GM12878 (cell line): ENCODE measurements at regions not wholly inside any gene's neighbourhood (a gene's known extent, or its start where the extent isn't known, plus 50 kb on each side); places are given as distances from the start of the nearest gene placed in this dataset.

ENCODE experiments used
- ATAC-seq: fragments of 200-7000 bp; cut with Tn5 transposase; 3 replicates; pipeline ENCODE4 v1.9.1; 2020; ENCODE audit warnings: mild to moderate bottlenecking, moderate library complexity
- BruUV-seq: library from RNA; stranded (reverse); fragments of 400-500 nt; replicated peaks from 2 replicates; lab custom pipeline; 2021; lab: Mats Ljungman, UMichigan
- CTCF ChIA-PET: fragments of 300-600 bp; sonication (Branson Sonifier 250); formaldehyde crosslinking; extraction: SDS; loops from one replicate; lab custom pipeline; 2021; ENCODE audit warnings: inconsistent platforms; lab: Yijun Ruan, JAX
- POLR2A ChIA-PET: fragments of 350-600 bp; formaldehyde crosslinking; extraction: SDS; loops from one replicate; lab custom pipeline; 2021; ENCODE audit warnings: inconsistent platforms; lab: Charles Lee
- RAD21 ChIA-PET: fragments of 300-600 bp; sonication (Branson Sonifier 250); formaldehyde crosslinking; loops from one replicate; lab custom pipeline; 2023; ENCODE audit warnings: antibody characterized with exemption; ENCODE audit not compliant: unreplicated experiment; lab: Charles Lee
- SMC1A ChIA-PET: fragments of 300-600 bp; sonication (Branson Sonifier 250); formaldehyde crosslinking; loops from one replicate; lab custom pipeline; 2023; ENCODE audit not compliant: unreplicated experiment, uncharacterized antibody; lab: Charles Lee
- DNase-seq: peaks from one replicate; pipeline ENCODE4 v3.0.0-alpha.2; 2011; ENCODE audit warnings: low read depth, low spot score
- FAIRE-seq: peaks from 3 replicates; lab custom pipeline; 2011; peaks lifted over from hg19 to GRCh38; lab: Jason Lieb, UNC
- H2AFZ ChIP-seq: 2 replicates; pipeline ENCODE4 v1.6.0; 2011; ENCODE audit warnings: low read depth, low read length, control low read depth; ENCODE audit not compliant: control insufficient read depth
- H3K27ac ChIP-seq: 2 replicates; pipeline ENCODE4 v1.5.1; 2011; ENCODE audit warnings: control low read depth; ENCODE audit not compliant: control insufficient read depth, insufficient read depth
- H3K27me3 ChIP-seq, 2 experiments: replicated peaks in 1 of 2; 2 replicates each; pipeline versions ENCODE4 v1.6.0 to v1.6.1; 2011; ENCODE audit warnings: low read length in 1 of 2; ENCODE audit not compliant: control insufficient read depth in 2 of 2, insufficient read depth in 2 of 2
- H3K36me3 ChIP-seq, 2 experiments: 2 replicates each; pipeline ENCODE4 v1.5.1; 2011; ENCODE audit warnings: low read length in 1 of 2; ENCODE audit not compliant: control insufficient read depth in 2 of 2, insufficient read depth in 2 of 2
- H3K4me1 ChIP-seq: 2 replicates; pipeline ENCODE4 v1.6.1; 2011; ENCODE audit warnings: mild to moderate bottlenecking, low read length, moderate library complexity, mixed read lengths; ENCODE audit not compliant: control insufficient read depth, insufficient read depth
- H3K4me2 ChIP-seq: 2 replicates; pipeline ENCODE4 v1.6.0; 2011; ENCODE audit warnings: control low read depth; ENCODE audit not compliant: control insufficient read depth, insufficient read depth
- H3K4me3 ChIP-seq: fragments of 200-600 bp; sonication (generic); 2 replicates; pipeline ENCODE4 v1.5.1; 2016
- H3K79me2 ChIP-seq: 2 replicates; pipeline ENCODE4 v1.6.0; 2011; ENCODE audit warnings: low read length; ENCODE audit not compliant: control insufficient read depth, insufficient read depth
- H3K9ac ChIP-seq: 2 replicates; pipeline ENCODE4 v1.8.0; 2011; ENCODE audit warnings: low read length, control low read depth, mixed read lengths; ENCODE audit not compliant: control insufficient read depth, insufficient read depth
- H3K9me3 ChIP-seq: replicated peaks from 3 replicates; pipeline ENCODE4 v1.5.1; 2011; ENCODE audit warnings: mild to moderate bottlenecking, low read length; ENCODE audit not compliant: control insufficient read depth, insufficient read depth
- H4K20me1 ChIP-seq: 2 replicates; pipeline ENCODE4 v1.6.0; 2011; ENCODE audit not compliant: control insufficient read depth, insufficient read depth
- BHLHE40 ChIP-seq, 2 experiments: fragments of 450-650 bp in 1 of 2; IDR thresholded peaks; 2 replicates each; pipeline ENCODE4 v1.6.1; 2011 to 2017; ENCODE audit warnings: low read depth in 2 of 2, borderline replicate concordance in 1 of 2, improper control_type of control experiment in 1 of 2, low read length in 1 of 2, mild to moderate bottlenecking in 1 of 2
- CTCF ChIP-seq, 3 experiments: IDR thresholded peaks in 2 of 3; conservative IDR thresholded peaks in 1 of 3; 2 replicates each; pipeline ENCODE4 v1.5.1; 2011; ENCODE audit warnings: low read depth in 3 of 3, low read length in 3 of 3, mild to moderate bottlenecking in 3 of 3, control low read depth in 2 of 3, moderate library complexity in 2 of 3, inconsistent platforms in 1 of 3, mixed read lengths in 1 of 3; ENCODE audit not compliant: control insufficient read depth in 2 of 3, insufficient read depth in 1 of 3; ENCODE audit errors: extremely low read depth in 1 of 3
- EP300 ChIP-seq, 2 experiments: fragments of 150-350 bp in 1 of 2; IDR thresholded peaks; 2 replicates each; pipeline ENCODE4 v1.6.1; 2011 to 2012; ENCODE audit warnings: low read depth in 2 of 2, low read length in 2 of 2, borderline replicate concordance in 1 of 2, improper control_type of control experiment in 1 of 2, inconsistent platforms in 1 of 2; ENCODE audit not compliant: control insufficient read depth in 1 of 2
- FOS ChIP-seq: IDR thresholded peaks from 3 replicates; pipeline ENCODE4 v1.6.1; 2011; ENCODE audit warnings: borderline replicate concordance; ENCODE audit not compliant: insufficient read length; ENCODE audit errors: extremely low read depth
- JUNB ChIP-seq: IDR thresholded peaks from 2 replicates; pipeline ENCODE4 v1.6.1; 2016; ENCODE audit warnings: antibody characterized with exemption, mild to moderate bottlenecking
- NFIC ChIP-seq: IDR thresholded peaks from 2 replicates; pipeline ENCODE4 v1.6.1; 2012; ENCODE audit warnings: low read depth, mild to moderate bottlenecking, inconsistent platforms, low read length, moderate library complexity
- NR2C2 ChIP-seq: IDR thresholded peaks from 2 replicates; pipeline ENCODE4 v1.6.1; 2011; ENCODE audit warnings: borderline replicate concordance, low read depth; ENCODE audit not compliant: control insufficient read depth, insufficient read length
- NRF1 ChIP-seq: conservative IDR thresholded peaks from 2 replicates; pipeline ENCODE4 v1.6.1; 2011; ENCODE audit warnings: mild to moderate bottlenecking, low read depth, low read length, improper control_type of control experiment
- RCOR1 ChIP-seq: conservative IDR thresholded peaks from 2 replicates; pipeline ENCODE4 v1.6.1; 2012; ENCODE audit warnings: low read depth, low read length, improper control_type of control experiment
- RELA ChIP-seq: fragments of 450-650 bp; IDR thresholded peaks from 2 replicates; pipeline ENCODE4 v1.8.0; 2014; ENCODE audit warnings: borderline replicate concordance; ENCODE audit not compliant: partially characterized antibody
- SMARCA5 ChIP-seq: fragments of 450-650 bp; IDR thresholded peaks from 2 replicates; pipeline ENCODE4 v1.6.1; 2017; ENCODE audit warnings: mild to moderate bottlenecking
- SUZ12 ChIP-seq: fragments of 200-600 bp; sonication (generic); IDR thresholded peaks from one replicate; pipeline ENCODE4 v1.6.1; 2018; ENCODE audit warnings: antibody characterized with exemption, mild to moderate bottlenecking; ENCODE audit not compliant: unreplicated experiment
- USF2 ChIP-seq: IDR thresholded peaks from 2 replicates; pipeline ENCODE4 v1.6.1; 2011; ENCODE audit warnings: low read depth, low read length, improper control_type of control experiment, borderline replicate concordance
- ZBED1 ChIP-seq: IDR thresholded peaks from 2 replicates; pipeline ENCODE4 v1.6.1; 2016; ENCODE audit warnings: borderline replicate concordance
- ZNF384 ChIP-seq: IDR thresholded peaks from 2 replicates; pipeline ENCODE4 v1.6.1; 2012; ENCODE audit warnings: low read depth, mild to moderate bottlenecking, low read length, improper control_type of control experiment, borderline replicate concordance
- ZNF622 ChIP-seq: fragments of 450-650 bp; IDR thresholded peaks from 2 replicates; pipeline ENCODE4 v1.6.1; 2017; ENCODE audit warnings: mild to moderate bottlenecking, inconsistent platforms
- WGBS: methylation state at CpG from one replicate; pipeline ENCODE4 v1.1.6; 2016; ENCODE audit warnings: low lambda C conversion rate; ENCODE audit not compliant: insufficient replicate concordance, insufficient coverage; ENCODE audit errors: missing lambda C conversion rate; 5-methylcytosine and 5-hydroxymethylcytosine counted together
- in situ Hi-C: fragments of 300-500 bp; cut with MboI; formaldehyde crosslinking; loops from 9 replicates; pipeline ENCODE4 v1.14.3; 2018; ENCODE audit warnings: mixed read lengths
- intact Hi-C: fragments of 100-400 bp; cut with micrococcal nuclease; formaldehyde crosslinking; loops from one replicate; pipeline ENCODE4 v1.14.2; 2022; ENCODE audit not compliant: unreplicated experiment

- TF ChIP-seq CTCF (IDR thresholded peaks at IDR 0.05 in 2 of 3, conservative IDR thresholded peaks at IDR 0.05 in 1 of 3; ENCODE audit: control insufficient read depth in 2 of 3, extremely low read depth in 1 of 3, insufficient read depth in 1 of 3, low read depth in 3 of 3, low read length in 3 of 3), result no peak
Measured at GRCh38 chr11:126149759-126150625, 61.5 kb downstream of the RPUSD4 start (continued).

- Histone ChIP-seq H3K36me3 (no peaks in the 10 kb centered on the region), H3K79me2 (no peaks in the 10 kb centered on the region), H3K9me3 (no peaks in the 10 kb centered on the region; the same call in 2 of the 3 replicates), H3K9ac (no peak overlapping the region), H2AFZ (no peak overlapping the region), H3K27me3 (peaks cover 1 to 3% of the 10 kb centered on the region in 2 experiments; a peak in 2 of 4 replicates), H3K4me3 (no peak overlapping the region), H4K20me1 (no peaks in the 10 kb centered on the region), H3K4me2 (no peak overlapping the region), H3K27ac (no peak overlapping the region), H3K4me1 (no peaks in the 10 kb centered on the region)
- ChIA-PET CTCF (interaction anchor here (0.8 to 1.1 kb wide), 2 partner anchors 10 to 206 kb away, joined by 3 read pairs; no protein-coding TSS in a partner anchor), POLR2A (no interaction called here), RAD21 (no interaction called here), SMC1A (interaction anchor here (0.7 to 1.1 kb wide), 2 partner anchors 9 to 99 kb away, joined by 3 to 4 read pairs; no protein-coding TSS in a partner anchor)
- ATAC-seq (no peak), FAIRE-seq (no peak), DNase-seq (no peak)
- in situ Hi-C loops (no loop called here), intact Hi-C loops (no loop called here)
- WGBS, result 5% methylated on average over 2 of the region's 2 CpGs
- BruUV-seq, result no TSS peak
- no peak for TF ChIP-seq ZBED1
- no peak for TF ChIP-seq RCOR1
- TF ChIP-seq BHLHE40 (IDR thresholded peaks at IDR 0.05; ENCODE audit: borderline replicate concordance in 1 of 2, low read depth in 2 of 2, low read length in 1 of 2), result no peak
- TF ChIP-seq SMARCA5, result no peak
- TF ChIP-seq NR2C2, result no peak
- TF ChIP-seq NFIC, result no peak
- TF ChIP-seq USF2, result no peak
- TF ChIP-seq FOS, result no peak
- TF ChIP-seq ZNF622, result no peak
- TF ChIP-seq JUNB, result no peak
- TF ChIP-seq ZNF384, result no peak
- no peak for TF ChIP-seq NRF1
- no peak for TF ChIP-seq EP300 (IDR thresholded peaks at IDR 0.05; ENCODE audit: borderline replicate concordance in 1 of 2, control insufficient read depth in 1 of 2, low read depth in 2 of 2, low read length in 2 of 2)
- TF ChIP-seq SUZ12, result no peak
- TF ChIP-seq RELA, result no peak
Measured at GRCh38 chr11:126148317-126148716, 63.1 kb downstream of the RPUSD4 start.
